ENCODE measurements at regions not wholly inside any gene's neighbourhood (a gene's known extent, or its start where the extent isn't known, plus 50 kb on each side); places are given as distances from the start of the nearest gene placed in this dataset.

GRCh38 chr14:80446356-80446755 is 235.1 kb upstream of the DIO2 start:
- H3K4me3 ChIP-seq (ENCODE audit: low read depth in 1 of 3, low read length in 3 of 3): no peak overlapping the region
- FAIRE-seq (no peak), DNase-seq (no peak)
- no peak overlapping the region for H3K27ac ChIP-seq (ENCODE audit: low read depth in 1 of 3, low read length in 2 of 3)
- no peaks in the 10 kb centered on the region for H3K27me3 ChIP-seq (ENCODE audit: control insufficient read depth in 3 of 3, insufficient read depth in 3 of 3, low read length in 3 of 3)
- no peaks in the 10 kb centered on the region for H3K4me1 ChIP-seq (ENCODE audit: control insufficient read depth in 3 of 3, insufficient read depth in 2 of 3, low read depth in 1 of 3, low read length in 2 of 3)
- no peaks in the 10 kb centered on the region for H3K36me3 ChIP-seq (ENCODE audit: control insufficient read depth in 3 of 3, insufficient read depth in 2 of 3, low read depth in 1 of 3, low read length in 3 of 3)
- peaks cover 0 to 9% of the 10 kb centered on the region in 2 donors for H3K9me3 ChIP-seq (ENCODE audit: control insufficient read depth in 2 of 2, insufficient read depth in 1 of 2, low read depth in 1 of 2, low read length in 1 of 2)

GRCh38 chr14:80445605-80446004 is 234.3 kb upstream of the DIO2 start:
- no peak for FAIRE-seq

GRCh38 chr14:80434574-80435321 is 223.4 kb upstream of the DIO2 start:
- no peak for FAIRE-seq
- H3K4me1 ChIP-seq (ENCODE audit: control insufficient read depth in 3 of 3, insufficient read depth in 2 of 3, low read depth in 1 of 3, low read length in 2 of 3): no peaks in the 10 kb centered on the region
- 89 to 100% (median 93%) methylated on average over 1 of the region's 1 CpG for WGBS, 3 donors
- H3K36me3 ChIP-seq (ENCODE audit: control insufficient read depth in 3 of 3, insufficient read depth in 2 of 3, low read depth in 1 of 3, low read length in 3 of 3): no peaks in the 10 kb centered on the region
- H3K4me3 ChIP-seq (ENCODE audit: low read depth in 1 of 3, low read length in 3 of 3): no peak overlapping the region
- peaks cover 2 to 3% of the 10 kb centered on the region in 2 donors for H3K9me3 ChIP-seq (ENCODE audit: control insufficient read depth in 2 of 2, insufficient read depth in 1 of 2, low read depth in 1 of 2, low read length in 1 of 2)
- H3K27me3 ChIP-seq (ENCODE audit: control insufficient read depth in 3 of 3, insufficient read depth in 3 of 3, low read length in 3 of 3): no peaks in the 10 kb centered on the region
- no peak overlapping the region for H3K27ac ChIP-seq (ENCODE audit: low read depth in 1 of 3, low read length in 2 of 3)
- DNase-seq: no peak

More at GRCh38 chr14:80445605-80446004, 234.3 kb upstream of the DIO2 start:
- no peak overlapping the region for H3K27ac ChIP-seq (ENCODE audit: low read depth in 1 of 3, low read length in 2 of 3)
- no peaks in the 10 kb centered on the region for H3K27me3 ChIP-seq (ENCODE audit: control insufficient read depth in 3 of 3, insufficient read depth in 3 of 3, low read length in 3 of 3)
- WGBS, 3 donors: 90 to 92% (median 91%) methylated on average over 3 of the region's 3 CpGs
- H3K4me3 ChIP-seq (ENCODE audit: low read depth in 1 of 3, low read length in 3 of 3): no peak overlapping the region
- no peaks in the 10 kb centered on the region for H3K4me1 ChIP-seq (ENCODE audit: control insufficient read depth in 3 of 3, insufficient read depth in 2 of 3, low read depth in 1 of 3, low read length in 2 of 3)
- H3K9me3 ChIP-seq (ENCODE audit: control insufficient read depth in 2 of 2, insufficient read depth in 1 of 2, low read depth in 1 of 2, low read length in 1 of 2): peaks cover 0 to 4% of the 10 kb centered on the region in 2 donors
- DNase-seq: no peak
- no peaks in the 10 kb centered on the region for H3K36me3 ChIP-seq (ENCODE audit: control insufficient read depth in 3 of 3, insufficient read depth in 2 of 3, low read depth in 1 of 3, low read length in 3 of 3)

- WGBS, 3 donors: 67 to 71% (median 68%) methylated on average over 1 of the region's 1 CpG
- H3K27me3 ChIP-seq (ENCODE audit: control insufficient read depth in 3 of 3, insufficient read depth in 3 of 3, low read length in 3 of 3): no peaks in the 10 kb centered on the region
- FAIRE-seq (no peak), DNase-seq (no peak)
- H3K27ac ChIP-seq (ENCODE audit: low read depth in 1 of 3, low read length in 2 of 3): no peak overlapping the region
- peaks cover 0 to 3% of the 10 kb centered on the region in 2 donors for H3K9me3 ChIP-seq (ENCODE audit: control insufficient read depth in 2 of 2, insufficient read depth in 1 of 2, low read depth in 1 of 2, low read length in 1 of 2)
- no peaks in the 10 kb centered on the region for H3K4me1 ChIP-seq (ENCODE audit: control insufficient read depth in 3 of 3, insufficient read depth in 2 of 3, low read depth in 1 of 3, low read length in 2 of 3)
- no peak overlapping the region for H3K4me3 ChIP-seq (ENCODE audit: low read depth in 1 of 3, low read length in 3 of 3)
- no peaks in the 10 kb centered on the region for H3K36me3 ChIP-seq (ENCODE audit: control insufficient read depth in 3 of 3, insufficient read depth in 2 of 3, low read depth in 1 of 3, low read length in 3 of 3)
Measured at GRCh38 chr14:80433811-80434210, 222.5 kb upstream of the DIO2 start.

GRCh38 chr14:80428671-80429070 is 217.4 kb upstream of the DIO2 start:
- H3K4me3 ChIP-seq (ENCODE audit: low read depth in 1 of 3, low read length in 3 of 3): no peak overlapping the region
- H3K27ac ChIP-seq (ENCODE audit: low read depth in 1 of 3, low read length in 2 of 3): no peak overlapping the region
- no peak for DNase-seq
- H3K27me3 ChIP-seq (ENCODE audit: control insufficient read depth in 3 of 3, insufficient read depth in 3 of 3, low read length in 3 of 3): no peaks in the 10 kb centered on the region
- WGBS, 3 donors: 45 to 63% (median 49%) methylated on average over 2 of the region's 2 CpGs
- H3K9me3 ChIP-seq (ENCODE audit: control insufficient read depth in 2 of 2, insufficient read depth in 1 of 2, low read depth in 1 of 2, low read length in 1 of 2): no peaks in the 10 kb centered on the region
- FAIRE-seq: no peak
- H3K4me1 ChIP-seq (ENCODE audit: control insufficient read depth in 3 of 3, insufficient read depth in 2 of 3, low read depth in 1 of 3, low read length in 2 of 3): no peaks in the 10 kb centered on the region
- H3K36me3 ChIP-seq (ENCODE audit: control insufficient read depth in 3 of 3, insufficient read depth in 2 of 3, low read depth in 1 of 3, low read length in 3 of 3): no peaks in the 10 kb centered on the region

GRCh38 chr14:80428171-80428570 is 216.9 kb upstream of the DIO2 start:
- Histone ChIP-seq H3K4me1 (ENCODE audit: control insufficient read depth in 3 of 3, insufficient read depth in 2 of 3, low read depth in 1 of 3, low read length in 2 of 3) (no peaks in the 10 kb centered on the region), H3K4me3 (ENCODE audit: low read depth in 1 of 3, low read length in 3 of 3) (no peak overlapping the region), H3K36me3 (ENCODE audit: control insufficient read depth in 3 of 3, insufficient read depth in 2 of 3, low read depth in 1 of 3, low read length in 3 of 3) (no peaks in the 10 kb centered on the region), H3K27ac (ENCODE audit: low read depth in 1 of 3, low read length in 2 of 3) (no peak overlapping the region), H3K27me3 (ENCODE audit: control insufficient read depth in 3 of 3, insufficient read depth in 3 of 3, low read length in 3 of 3) (no peaks in the 10 kb centered on the region), H3K9me3 (ENCODE audit: control insufficient read depth in 2 of 2, insufficient read depth in 1 of 2, low read depth in 1 of 2, low read length in 1 of 2) (no peaks in the 10 kb centered on the region)
- no peak for DNase-seq
- FAIRE-seq: no peak
- WGBS, 3 donors: 87 to 90% (median 88%) methylated on average over 3 of the region's 3 CpGs

- WGBS, 3 donors: 65 to 84% (median 75%) methylated on average over 3 of the region's 3 CpGs
- Histone ChIP-seq H3K9me3 (ENCODE audit: control insufficient read depth in 2 of 2, insufficient read depth in 1 of 2, low read depth in 1 of 2, low read length in 1 of 2) (no peaks in the 10 kb centered on the region), H3K4me3 (ENCODE audit: low read depth in 1 of 3, low read length in 3 of 3) (no peak overlapping the region), H3K4me1 (ENCODE audit: control insufficient read depth in 3 of 3, insufficient read depth in 2 of 3, low read depth in 1 of 3, low read length in 2 of 3) (no peaks in the 10 kb centered on the region), H3K27ac (ENCODE audit: low read depth in 1 of 3, low read length in 2 of 3) (no peak overlapping the region), H3K36me3 (ENCODE audit: control insufficient read depth in 3 of 3, insufficient read depth in 2 of 3, low read depth in 1 of 3, low read length in 3 of 3) (no peaks in the 10 kb centered on the region), H3K27me3 (ENCODE audit: control insufficient read depth in 3 of 3, insufficient read depth in 3 of 3, low read length in 3 of 3) (no peaks in the 10 kb centered on the region)
- FAIRE-seq: no peak
- no peak for DNase-seq
Measured at GRCh38 chr14:80427101-80427500, 215.8 kb upstream of the DIO2 start.

- H3K27me3 ChIP-seq (ENCODE audit: control insufficient read depth in 3 of 3, insufficient read depth in 3 of 3, low read length in 3 of 3): no peaks in the 10 kb centered on the region
Measured at GRCh38 chr14:80426683-80427082, 215.4 kb upstream of the DIO2 start.

GRCh38 chr14:80425686-80426085 is 214.4 kb upstream of the DIO2 start:
- Histone ChIP-seq H3K27me3 (ENCODE audit: control insufficient read depth in 3 of 3, insufficient read depth in 3 of 3, low read length in 3 of 3) (no peaks in the 10 kb centered on the region), H3K4me3 (ENCODE audit: low read depth in 1 of 3, low read length in 3 of 3) (no peak overlapping the region), H3K27ac (ENCODE audit: low read depth in 1 of 3, low read length in 2 of 3) (no peak overlapping the region), H3K9me3 (ENCODE audit: control insufficient read depth in 2 of 2, insufficient read depth in 1 of 2, low read depth in 1 of 2, low read length in 1 of 2) (no peaks in the 10 kb centered on the region), H3K4me1 (ENCODE audit: control insufficient read depth in 3 of 3, insufficient read depth in 2 of 3, low read depth in 1 of 3, low read length in 2 of 3) (no peaks in the 10 kb centered on the region), H3K36me3 (ENCODE audit: control insufficient read depth in 3 of 3, insufficient read depth in 2 of 3, low read depth in 1 of 3, low read length in 3 of 3) (no peaks in the 10 kb centered on the region)
- FAIRE-seq: no peak
- 61 to 76% (median 65%) methylated on average over 5 of the region's 5 CpGs for WGBS, 3 donors
- no peak for DNase-seq

More at GRCh38 chr14:80426683-80427082, 215.4 kb upstream of the DIO2 start:
- Histone ChIP-seq H3K9me3 (ENCODE audit: control insufficient read depth in 2 of 2, insufficient read depth in 1 of 2, low read depth in 1 of 2, low read length in 1 of 2) (no peaks in the 10 kb centered on the region), H3K36me3 (ENCODE audit: control insufficient read depth in 3 of 3, insufficient read depth in 2 of 3, low read depth in 1 of 3, low read length in 3 of 3) (no peaks in the 10 kb centered on the region), H3K27ac (ENCODE audit: low read depth in 1 of 3, low read length in 2 of 3) (no peak overlapping the region), H3K4me1 (ENCODE audit: control insufficient read depth in 3 of 3, insufficient read depth in 2 of 3, low read depth in 1 of 3, low read length in 2 of 3) (no peaks in the 10 kb centered on the region), H3K4me3 (ENCODE audit: low read depth in 1 of 3, low read length in 3 of 3) (no peak overlapping the region)
- DNase-seq (no peak), FAIRE-seq (no peak)
- 91 to 97% (median 92%) methylated on average over 1 of the region's 1 CpG for WGBS, 3 donors
